GM18858 (cell line): ENCODE measurements at regions not wholly inside any gene's neighbourhood (a gene's known extent, or its start where the extent isn't known, plus 50 kb on each side); places are given as distances from the start of the nearest gene placed in this dataset.
A peak's percentile ranks its signal among the peaks of the same experiment; 100 is the strongest.

Experiments
- ATAC-seq: cut with Tn5 transposase; IDR thresholded peaks from one replicate; pipeline ENCODE4 v1.9.1; 2021; ENCODE audit not compliant: unreplicated experiment

- ATAC-seq = no peak
Observed at GRCh38 chr9:108526518-108526917, 329.3 kb downstream of the ACTL7B start.

- no peak for ATAC-seq
Observed at GRCh38 chr9:108525186-108525585, 330.6 kb downstream of the ACTL7B start.

GRCh38 chr9:108521063-108521590 is 334.7 kb downstream of the ACTL7B start:
- no peak for ATAC-seq

- ATAC-seq = no peak
Observed at GRCh38 chr9:108519437-108519836, 336.3 kb downstream of the ACTL7B start.

- ATAC-seq = no peak
Observed at GRCh38 chr9:108517651-108518365, 338.0 kb downstream of the ACTL7B start.

GRCh38 chr9:108516391-108516790 is 339.4 kb downstream of the ACTL7B start:
- ATAC-seq = no peak

GRCh38 chr9:108515856-108516255 is 339.9 kb downstream of the ACTL7B start:
- ATAC-seq = no peak

- ATAC-seq = no peak
Observed at GRCh38 chr9:108512426-108513173, 343.2 kb downstream of the ACTL7B start.

- ATAC-seq = no peak
Observed at GRCh38 chr9:108511307-108511706, 344.5 kb downstream of the ACTL7B start.

- ATAC-seq = no peak
Observed at GRCh38 chr9:108496846-108497245, 358.9 kb downstream of the ACTL7B start.

GRCh38 chr9:108489567-108489966 is 366.2 kb downstream of the ACTL7B start:
- no peak for ATAC-seq

GRCh38 chr9:108486831-108487230 is 369.0 kb downstream of the ACTL7B start:
- ATAC-seq = no peak

GRCh38 chr9:108484468-108484867 is 371.3 kb downstream of the ACTL7B start:
- ATAC-seq = no peak

- no peak for ATAC-seq
Observed at GRCh38 chr9:108483676-108484075, 372.1 kb downstream of the ACTL7B start.

GRCh38 chr9:108479989-108480652 is 375.7 kb downstream of the ACTL7B start:
- no peak for ATAC-seq

GRCh38 chr9:108478431-108479332 is 377.1 kb downstream of the ACTL7B start:
- peak; percentile 88 for ATAC-seq

GRCh38 chr9:108477529-108478006 is 378.2 kb downstream of the ACTL7B start:
- no peak for ATAC-seq

GRCh38 chr9:108476574-108476973 is 379.2 kb downstream of the ACTL7B start:
- no peak for ATAC-seq

- no peak for ATAC-seq
Observed at GRCh38 chr9:108475813-108476212, 380.0 kb downstream of the ACTL7B start.

- no peak for ATAC-seq
Observed at GRCh38 chr9:108474356-108474755, 381.4 kb downstream of the ACTL7B start.
